ENCODE measurements at regions not wholly inside any gene's neighbourhood (a gene's known extent, or its start where the extent isn't known, plus 50 kb on each side); places are given as distances from the start of the nearest gene placed in this dataset.

DNA sequence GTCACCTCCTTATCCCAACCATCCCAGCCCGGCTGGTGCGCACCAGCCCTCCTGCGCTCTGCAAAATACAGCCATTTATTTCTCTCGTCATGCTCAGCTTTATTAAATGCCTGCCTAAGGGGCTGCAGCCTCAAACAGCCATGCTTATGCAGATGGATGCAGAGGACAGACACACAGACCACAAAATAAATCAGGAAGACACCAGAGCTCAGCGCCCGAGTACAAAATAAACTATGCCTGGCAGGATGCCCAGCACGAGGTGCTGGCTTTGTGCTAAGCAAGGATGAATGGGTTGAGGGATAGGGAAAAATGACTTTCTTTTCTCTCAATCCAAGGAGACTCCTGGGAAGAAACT is 70.5 kb downstream of the RPUSD4 start:
- TF ChIP-seq, protein P1, sequence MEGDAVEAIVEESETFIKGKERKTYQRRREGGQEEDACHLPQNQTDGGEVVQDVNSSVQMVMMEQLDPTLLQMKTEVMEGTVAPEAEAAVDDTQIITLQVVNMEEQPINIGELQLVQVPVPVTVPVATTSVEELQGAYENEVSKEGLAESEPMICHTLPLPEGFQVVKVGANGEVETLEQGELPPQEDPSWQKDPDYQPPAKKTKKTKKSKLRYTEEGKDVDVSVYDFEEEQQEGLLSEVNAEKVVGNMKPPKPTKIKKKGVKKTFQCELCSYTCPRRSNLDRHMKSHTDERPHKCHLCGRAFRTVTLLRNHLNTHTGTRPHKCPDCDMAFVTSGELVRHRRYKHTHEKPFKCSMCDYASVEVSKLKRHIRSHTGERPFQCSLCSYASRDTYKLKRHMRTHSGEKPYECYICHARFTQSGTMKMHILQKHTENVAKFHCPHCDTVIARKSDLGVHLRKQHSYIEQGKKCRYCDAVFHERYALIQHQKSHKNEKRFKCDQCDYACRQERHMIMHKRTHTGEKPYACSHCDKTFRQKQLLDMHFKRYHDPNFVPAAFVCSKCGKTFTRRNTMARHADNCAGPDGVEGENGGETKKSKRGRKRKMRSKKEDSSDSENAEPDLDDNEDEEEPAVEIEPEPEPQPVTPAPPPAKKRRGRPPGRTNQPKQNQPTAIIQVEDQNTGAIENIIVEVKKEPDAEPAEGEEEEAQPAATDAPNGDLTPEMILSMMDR (IDR thresholded peaks at IDR 0.05 in 4 of 5, conservative IDR thresholded peaks at IDR 0.05 in 1 of 5), result no peak
- TF ChIP-seq POLR2A (IDR thresholded peaks at IDR 0.05), result no peak

All from gastrocnemius medialis (tissue), 4 donors.